ENCODE measurements at regions not wholly inside any gene's neighbourhood (a gene's known extent, or its start where the extent isn't known, plus 50 kb on each side); places are given as distances from the start of the nearest gene placed in this dataset.

DNA sequence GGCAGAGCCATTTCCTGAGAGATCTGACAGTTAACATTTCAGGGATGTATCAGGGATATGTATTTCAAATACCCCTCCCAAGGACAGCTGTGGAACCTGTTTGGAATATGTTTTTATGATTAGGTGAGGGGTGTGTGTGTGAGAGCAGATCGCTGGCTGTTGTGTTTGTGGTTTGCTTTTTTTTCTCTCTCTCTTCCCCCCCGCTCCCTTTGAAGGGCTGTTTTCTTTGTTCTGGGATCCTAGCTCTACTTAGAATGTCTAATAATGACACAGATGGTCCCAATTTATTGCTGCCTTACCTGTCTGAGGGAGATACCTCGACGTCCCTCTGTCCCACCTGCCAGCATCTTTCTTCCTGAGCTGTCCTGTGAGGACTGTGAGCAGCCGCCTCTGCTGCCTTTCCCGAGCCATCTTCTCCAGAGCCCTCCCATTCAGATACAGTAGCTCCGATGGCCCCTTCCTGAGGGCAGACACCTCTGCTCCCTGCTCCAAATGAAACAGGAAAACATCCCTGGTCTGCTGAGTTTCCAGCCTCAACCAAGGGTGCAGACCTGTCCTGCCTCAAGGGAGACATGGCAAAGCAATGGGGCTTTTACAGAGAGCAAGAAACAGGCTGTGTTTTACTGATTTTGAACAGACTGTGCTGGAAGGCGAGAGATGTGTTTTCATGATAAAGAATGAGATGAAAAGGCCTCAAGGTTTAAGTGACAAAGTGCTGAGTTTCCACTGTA, 138.0 kb upstream of the TNR start:
- H3K9ac ChIP-seq (ENCODE audit: low read length): no peak overlapping the region
- no peaks in the 10 kb centered on the region for H4K20me1 ChIP-seq (ENCODE audit: low read depth, low read length)
- H3K4me3 ChIP-seq (ENCODE audit: insufficient read depth, low read length, poor library complexity, severe bottlenecking): no peak overlapping the region
- no peaks in the 10 kb centered on the region for H3K79me2 ChIP-seq (ENCODE audit: insufficient read depth, low read length)
- no peak overlapping the region for H2AFZ ChIP-seq (ENCODE audit: low read depth, low read length, severe bottlenecking)
- H3K36me3 ChIP-seq (ENCODE audit: low read length): no peaks in the 10 kb centered on the region
- H3F3A ChIP-seq (ENCODE audit: insufficient read depth): no peaks in the 10 kb centered on the region
- H3K27ac ChIP-seq (ENCODE audit: low read depth, low read length): no peak overlapping the region
- H3K9me3 ChIP-seq (ENCODE audit: insufficient read depth, low read length): no peaks in the 10 kb centered on the region
- TF ChIP-seq EZH2phosphoT487 (conservative IDR thresholded peaks at IDR 0.05; ENCODE audit: low read length) (no peak), CTCF (IDR thresholded peaks at IDR 0.05; ENCODE audit: insufficient read depth, low read length, poor library complexity, severe bottlenecking) (no peak)
- no peaks in the 10 kb centered on the region for H3K9me2 ChIP-seq (replicated peaks; ENCODE audit: insufficient read depth, low read length)
- H3K4me2 ChIP-seq (ENCODE audit: low read depth, low read length, poor library complexity, severe bottlenecking): no peak overlapping the region
- H3K27me3 ChIP-seq (ENCODE audit: low read length): no peaks in the 10 kb centered on the region

DNA sequence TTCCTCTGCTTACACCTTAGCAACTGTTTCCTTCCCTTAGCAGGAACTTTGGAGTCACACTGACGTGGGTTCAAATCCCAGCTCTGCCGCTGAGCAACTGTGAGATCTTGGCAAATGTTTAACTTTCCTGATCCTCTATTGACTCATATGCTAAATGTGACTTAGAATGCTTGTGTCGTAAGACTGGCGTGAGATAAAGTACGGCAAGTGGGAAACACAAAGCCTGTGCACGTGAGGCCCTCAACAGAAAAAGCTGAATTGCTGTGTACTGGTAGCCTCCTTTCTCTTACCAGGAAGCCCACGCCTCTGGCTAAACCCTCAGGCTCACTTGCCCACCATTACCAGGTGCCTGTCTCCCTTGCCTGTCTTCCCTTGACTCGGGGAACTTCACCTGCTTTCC, 135.4 kb upstream of the TNR start:
- no peaks in the 10 kb centered on the region for H3K9me3 ChIP-seq (ENCODE audit: insufficient read depth, low read length)
- TF ChIP-seq EZH2phosphoT487 (conservative IDR thresholded peaks at IDR 0.05; ENCODE audit: low read length) (no peak), CTCF (IDR thresholded peaks at IDR 0.05; ENCODE audit: insufficient read depth, low read length, poor library complexity, severe bottlenecking) (no peak)
- H3F3A ChIP-seq (ENCODE audit: insufficient read depth): no peaks in the 10 kb centered on the region
- H3K4me3 ChIP-seq (ENCODE audit: insufficient read depth, low read length, poor library complexity, severe bottlenecking): no peak overlapping the region
- no peak overlapping the region for H3K27ac ChIP-seq (ENCODE audit: low read depth, low read length)
- H3K4me2 ChIP-seq (ENCODE audit: low read depth, low read length, poor library complexity, severe bottlenecking): no peak overlapping the region
- H4K20me1 ChIP-seq (ENCODE audit: low read depth, low read length): no peaks in the 10 kb centered on the region
- H3K9ac ChIP-seq (ENCODE audit: low read length): no peak overlapping the region
- H3K27me3 ChIP-seq (ENCODE audit: low read length): no peaks in the 10 kb centered on the region
- no peaks in the 10 kb centered on the region for H3K36me3 ChIP-seq (ENCODE audit: low read length)
- H3K79me2 ChIP-seq (ENCODE audit: insufficient read depth, low read length): no peaks in the 10 kb centered on the region
- no peaks in the 10 kb centered on the region for H3K9me2 ChIP-seq (replicated peaks; ENCODE audit: insufficient read depth, low read length)
- H2AFZ ChIP-seq (ENCODE audit: low read depth, low read length, severe bottlenecking): no peak overlapping the region

GRCh38 chr1:175877939-175878737, 134.7 kb upstream of the TNR start:
- Histone ChIP-seq H3K27ac (ENCODE audit: low read depth, low read length) (no peak overlapping the region), H3K4me2 (ENCODE audit: low read depth, low read length, poor library complexity, severe bottlenecking) (no peak overlapping the region), H3K79me2 (ENCODE audit: insufficient read depth, low read length) (no peaks in the 10 kb centered on the region), H4K20me1 (ENCODE audit: low read depth, low read length) (no peaks in the 10 kb centered on the region), H3K4me3 (ENCODE audit: insufficient read depth, low read length, poor library complexity, severe bottlenecking) (no peak overlapping the region), H3K36me3 (ENCODE audit: low read length) (no peaks in the 10 kb centered on the region), H3K9me3 (ENCODE audit: insufficient read depth, low read length) (no peaks in the 10 kb centered on the region), H3K9me2 (replicated peaks; ENCODE audit: insufficient read depth, low read length) (no peaks in the 10 kb centered on the region), H2AFZ (ENCODE audit: low read depth, low read length, severe bottlenecking) (no peak overlapping the region), H3K27me3 (ENCODE audit: low read length) (no peaks in the 10 kb centered on the region), H3K9ac (ENCODE audit: low read length) (no peak overlapping the region), H3F3A (ENCODE audit: insufficient read depth) (no peaks in the 10 kb centered on the region)
- TF ChIP-seq EZH2phosphoT487 (conservative IDR thresholded peaks at IDR 0.05; ENCODE audit: low read length) (no peak), CTCF (IDR thresholded peaks at IDR 0.05; ENCODE audit: insufficient read depth, low read length, poor library complexity, severe bottlenecking) (no peak)

Data from SU-DHL-6 (cell line).